BJ (cell line): ENCODE measurements at regions not wholly inside any gene's neighbourhood (a gene's known extent, or its start where the extent isn't known, plus 50 kb on each side); places are given as distances from the start of the nearest gene placed in this dataset.

Source experiments
- CTCF ChIA-PET: fragments of 350-600 bp; formaldehyde crosslinking; extraction: SDS; loops from one replicate; lab custom pipeline; 2021; ENCODE audit warnings: antibody characterized with exemption, inconsistent platforms; lab: Yijun Ruan, JAX
- POLR2A ChIA-PET: fragments of 300-600 bp; sonication (Branson Sonifier 250); formaldehyde crosslinking; extraction: SDS; loops from one replicate; lab custom pipeline; 2021; ENCODE audit warnings: antibody characterized with exemption; lab: Charles Lee
- DNase-seq: peaks from one replicate; pipeline ENCODE4 v3.0.0-alpha.2; 2011; ENCODE audit warnings: low read depth
- H3K27me3 ChIP-seq: 2 replicates; pipeline ENCODE4 v1.6.0; 2011; ENCODE audit warnings: low read length; ENCODE audit not compliant: control insufficient read depth, insufficient read depth
- H3K36me3 ChIP-seq: 2 replicates; pipeline ENCODE4 v1.5.1; 2011; ENCODE audit warnings: low read length; ENCODE audit not compliant: control insufficient read depth, insufficient read depth
- H3K4me3 ChIP-seq: 2 replicates; pipeline ENCODE4 v1.5.1; 2011; ENCODE audit warnings: low read depth, mild to moderate bottlenecking, control low read depth, low read length
- CTCF ChIP-seq: IDR thresholded peaks from 2 replicates; pipeline ENCODE4 v1.5.1; 2011; ENCODE audit warnings: low read depth, mild to moderate bottlenecking, control low read depth, inconsistent platforms, low read length, moderate library complexity; ENCODE audit not compliant: insufficient read depth

GRCh38 chr5:112063856-112064255, 306.9 kb upstream of the NREP start:
- DNase-seq, result no peak
- no peak for TF ChIP-seq CTCF
- CTCF ChIA-PET, result no interaction called here
- Histone ChIP-seq H3K36me3 (no peaks in the 10 kb centered on the region), H3K27me3 (no peaks in the 10 kb centered on the region), H3K4me3 (no peak overlapping the region)
- POLR2A ChIA-PET, result no interaction called here

- no peak for TF ChIP-seq CTCF
- POLR2A ChIA-PET, result no interaction called here
- no peaks in the 10 kb centered on the region for H3K27me3 ChIP-seq
- no peaks in the 10 kb centered on the region for H3K36me3 ChIP-seq
- H3K4me3 ChIP-seq, result no peak overlapping the region
- DNase-seq, result no peak
- CTCF ChIA-PET, result no interaction called here
These were observed 306.2 kb upstream of the NREP start for GRCh38 chr5:112063191-112063590.

- Histone ChIP-seq H3K36me3 (no peaks in the 10 kb centered on the region), H3K27me3 (no peaks in the 10 kb centered on the region), H3K4me3 (no peak overlapping the region)
- no peak for TF ChIP-seq CTCF
- CTCF ChIA-PET, result interaction anchor here (1.0 kb wide), 1 partner anchor 58 kb away, joined by 3 read pairs; no protein-coding TSS in a partner anchor
- DNase-seq, result no peak
- POLR2A ChIA-PET, result no interaction called here
These were observed 305.2 kb upstream of the NREP start for GRCh38 chr5:112062181-112062580.

- CTCF ChIA-PET, result no interaction called here
- Histone ChIP-seq H3K4me3 (no peak overlapping the region), H3K36me3 (no peaks in the 10 kb centered on the region), H3K27me3 (no peaks in the 10 kb centered on the region)
- POLR2A ChIA-PET, result no interaction called here
- no peak for TF ChIP-seq CTCF
- no peak for DNase-seq
These were observed 304.7 kb upstream of the NREP start for GRCh38 chr5:112061666-112062065.

- H3K27me3 ChIP-seq, result no peaks in the 10 kb centered on the region
These were observed 302.7 kb upstream of the NREP start for GRCh38 chr5:112059579-112060135.

More at GRCh38 chr5:112059579-112060135, 302.7 kb upstream of the NREP start:
- ChIA-PET POLR2A (no interaction called here), CTCF (no interaction called here)
- no peak for TF ChIP-seq CTCF
- no peak overlapping the region for H3K4me3 ChIP-seq
- no peaks in the 10 kb centered on the region for H3K36me3 ChIP-seq
- no peak for DNase-seq
